Urinary bladder (tissue), 3 donors: ENCODE measurements at regions not wholly inside any gene's neighbourhood (a gene's known extent, or its start where the extent isn't known, plus 50 kb on each side); places are given as distances from the start of the nearest gene placed in this dataset.

ENCODE experiments used
- DNase-seq: peaks from one replicate; pipeline ENCODE4 v3.0.0-alpha.2; 2015; ENCODE audit errors: extremely low spot score
- H3K27ac ChIP-seq: one replicate; pipeline ENCODE4 v1.5.1; 2013; ENCODE audit warnings: low read depth, mild to moderate bottlenecking, moderate library complexity
- H3K36me3 ChIP-seq: one replicate; pipeline ENCODE4 v1.6.1; 2013; ENCODE audit warnings: mild to moderate bottlenecking, moderate library complexity; ENCODE audit not compliant: insufficient read depth
- H3K4me1 ChIP-seq: one replicate; pipeline ENCODE4 v1.6.1; 2013; ENCODE audit warnings: mild to moderate bottlenecking, moderate library complexity; ENCODE audit not compliant: insufficient read depth
- H3K4me3 ChIP-seq: one replicate; pipeline ENCODE4 v1.5.1; 2013; ENCODE audit warnings: low read depth, low read length
- WGBS: extraction: QIAGEN DNeasy Blood & Tissue Kit; methylation state at CpG from one replicate; pipeline ENCODE4 v1.1.7; 2013; 5-methylcytosine and 5-hydroxymethylcytosine counted together
- donor health status: healthy with polysubstance abuse.
- donor health status: healthy.

DNA sequence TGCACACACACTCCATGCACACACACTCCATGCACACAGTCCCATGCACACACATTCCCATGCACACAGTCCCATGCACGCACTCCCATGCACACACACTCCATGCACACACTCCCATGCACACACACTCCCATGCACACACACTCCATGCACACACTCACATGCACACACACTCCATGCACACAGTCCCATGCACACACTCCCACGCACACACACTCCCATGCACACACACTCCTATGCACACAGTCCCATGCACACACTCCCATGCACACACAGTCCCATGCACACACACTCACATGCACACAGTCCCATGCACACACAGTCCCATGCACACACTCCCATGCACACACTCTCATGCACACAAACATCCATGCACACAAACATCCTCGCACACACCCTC, 168.4 kb downstream of the TTLL2 start:
- Histone ChIP-seq H3K4me3 (no peak overlapping the region), H3K36me3 (no peaks in the 10 kb centered on the region), H3K4me1 (no peaks in the 10 kb centered on the region), H3K27ac (no peak overlapping the region)
- 96% methylated on average over 3 of the region's 3 CpGs for WGBS
- no peak for DNase-seq

DNA sequence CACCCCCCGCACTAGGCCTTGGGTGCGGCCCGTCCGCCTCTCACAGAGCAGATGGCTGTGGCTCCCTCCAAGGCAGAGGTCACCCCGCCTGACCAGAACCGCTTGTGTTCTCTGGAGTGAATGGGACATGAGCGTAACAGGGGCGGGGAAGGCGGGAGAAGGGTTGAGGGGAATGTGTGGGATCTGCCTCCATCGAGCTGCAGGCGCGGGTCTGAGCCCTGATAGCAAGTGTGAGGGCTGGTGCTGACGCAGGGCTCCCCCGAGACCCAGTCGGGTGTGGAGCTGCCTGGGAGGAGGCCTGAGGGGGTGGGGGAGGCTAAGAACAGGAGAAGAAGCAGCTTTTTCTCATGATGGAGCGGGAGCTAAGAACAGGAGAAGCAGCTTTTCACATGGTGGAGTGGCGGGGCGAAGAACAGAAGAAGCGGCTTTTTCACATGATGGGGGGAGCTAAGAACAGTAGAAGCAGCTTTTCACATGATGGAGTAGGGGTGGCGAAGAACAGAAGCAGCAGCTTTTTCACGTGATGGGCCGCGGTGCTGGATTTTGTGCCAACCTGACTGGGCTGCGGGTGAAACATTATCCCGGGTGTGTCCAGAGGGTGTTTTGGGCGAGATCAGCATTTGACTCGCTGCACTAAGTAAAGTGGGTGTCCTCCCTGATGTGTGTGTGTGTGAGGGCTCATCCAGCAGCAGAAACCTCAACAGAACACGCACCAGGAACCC, 169.3 kb downstream of the TTLL2 start:
- H3K36me3 ChIP-seq: no peaks in the 10 kb centered on the region
- no peak for DNase-seq
- no peak overlapping the region for H3K27ac ChIP-seq
- no peak overlapping the region for H3K4me3 ChIP-seq
- H3K4me1 ChIP-seq: no peaks in the 10 kb centered on the region
- WGBS: 77% methylated on average over 28 of the region's 28 CpGs

DNA sequence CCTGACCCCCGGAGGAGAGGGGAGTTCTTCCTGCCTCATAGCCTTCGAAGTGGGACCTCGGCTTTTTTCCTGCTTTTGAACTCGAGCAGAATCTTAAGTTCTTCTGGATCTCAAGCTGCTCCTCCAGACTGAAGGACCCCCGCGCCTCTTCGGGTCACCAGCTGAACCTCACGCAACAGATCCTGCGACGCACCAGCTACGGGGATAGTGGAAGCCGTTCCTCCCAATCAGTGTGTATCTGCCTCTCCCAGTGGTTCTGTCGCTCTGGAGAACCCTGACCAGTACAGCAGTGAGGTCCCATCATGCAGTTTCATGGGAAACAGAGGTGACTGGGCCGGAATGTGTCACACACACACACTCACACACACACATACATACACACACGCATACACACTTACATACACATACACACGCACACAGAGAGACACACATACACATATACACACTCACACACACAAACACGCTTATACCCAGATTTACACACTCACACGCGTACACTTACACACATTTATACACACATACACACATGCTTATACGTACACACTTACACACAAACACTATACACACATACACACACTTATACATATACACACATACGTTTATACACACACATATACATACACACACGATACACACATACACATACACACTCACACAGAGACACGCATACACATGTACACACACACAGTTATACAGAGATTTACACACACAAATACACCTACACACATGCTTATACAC, 170.0 kb downstream of the TTLL2 start:
- H3K4me3 ChIP-seq: no peak overlapping the region
- no peak for DNase-seq
- WGBS: 96% methylated on average over 23 of the region's 23 CpGs
- H3K4me1 ChIP-seq: no peaks in the 10 kb centered on the region
- H3K36me3 ChIP-seq: no peaks in the 10 kb centered on the region
- no peak overlapping the region for H3K27ac ChIP-seq

DNA sequence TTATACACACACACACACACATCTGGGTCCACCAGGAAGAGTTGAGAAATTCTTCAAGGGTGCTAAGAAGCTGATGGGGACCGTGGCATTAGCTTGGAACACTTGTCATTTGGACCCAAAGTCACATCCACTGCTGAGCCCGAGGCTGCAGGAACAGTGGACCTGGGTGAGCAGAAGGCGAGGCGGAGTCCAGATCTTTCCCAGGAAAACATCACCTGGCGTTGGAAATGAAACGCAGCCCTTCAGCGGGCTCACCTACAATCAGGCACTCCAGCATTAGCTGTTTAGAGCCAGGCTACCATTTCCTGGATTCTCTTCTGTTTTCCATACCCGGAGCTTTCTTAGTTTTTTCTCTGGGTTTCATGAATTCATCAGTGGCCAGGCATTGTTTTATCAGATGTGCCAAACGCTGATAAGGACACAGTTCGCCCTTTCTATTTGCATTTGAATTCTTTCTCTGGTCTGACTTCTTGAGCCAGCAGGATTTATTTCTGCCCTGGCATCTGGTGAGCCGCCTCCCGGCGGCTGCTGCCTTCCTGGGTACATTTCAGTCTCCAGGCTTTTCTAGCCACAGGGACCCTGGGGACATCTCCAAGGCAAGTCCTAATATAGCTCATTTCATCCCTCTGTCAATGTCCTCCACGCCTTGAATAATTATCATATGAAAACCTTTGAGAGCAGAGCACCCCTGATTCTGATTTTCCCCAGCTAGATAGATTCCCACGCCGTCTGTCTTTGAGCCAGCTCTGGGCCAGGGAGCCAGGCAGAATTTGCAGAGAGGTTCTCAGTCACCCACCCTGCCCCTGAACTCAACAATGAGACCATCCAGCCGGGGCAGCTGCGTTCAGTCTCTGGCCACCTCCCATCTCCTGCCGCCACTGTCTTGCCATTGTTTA, 170.9 kb downstream of the TTLL2 start:
- DNase-seq: no peak
- Histone ChIP-seq H3K27ac (no peak overlapping the region), H3K4me3 (no peak overlapping the region), H3K4me1 (no peaks in the 10 kb centered on the region), H3K36me3 (no peaks in the 10 kb centered on the region)
- whole genome bisulfite sequencing: 62% methylated on average over 19 of the region's 19 CpGs

DNA sequence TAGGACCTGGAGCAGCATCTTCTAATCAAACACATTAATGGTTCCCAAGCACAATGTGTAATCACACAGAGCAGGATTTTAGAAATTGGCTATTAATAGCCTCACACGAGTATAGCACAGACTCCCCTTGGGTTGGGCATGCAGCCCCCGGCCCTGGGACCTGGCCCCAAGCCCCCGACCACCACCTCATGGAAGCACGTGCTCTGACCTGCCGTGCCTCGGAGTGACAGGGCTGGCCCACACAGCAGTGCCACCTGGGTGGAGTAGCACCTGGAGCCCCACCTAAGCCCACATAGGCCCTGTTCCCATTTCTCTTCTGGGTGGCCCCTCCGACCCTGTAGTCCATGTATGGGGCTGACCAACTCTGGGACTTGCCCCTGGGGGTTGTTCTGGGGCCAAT, 171.8 kb downstream of the TTLL2 start:
- DNase-seq: no peak
- H3K4me1 ChIP-seq: no peaks in the 10 kb centered on the region
- WGBS: 87% methylated on average over 7 of the region's 7 CpGs
- no peak overlapping the region for H3K4me3 ChIP-seq
- H3K27ac ChIP-seq: no peak overlapping the region
- no peaks in the 10 kb centered on the region for H3K36me3 ChIP-seq

DNA sequence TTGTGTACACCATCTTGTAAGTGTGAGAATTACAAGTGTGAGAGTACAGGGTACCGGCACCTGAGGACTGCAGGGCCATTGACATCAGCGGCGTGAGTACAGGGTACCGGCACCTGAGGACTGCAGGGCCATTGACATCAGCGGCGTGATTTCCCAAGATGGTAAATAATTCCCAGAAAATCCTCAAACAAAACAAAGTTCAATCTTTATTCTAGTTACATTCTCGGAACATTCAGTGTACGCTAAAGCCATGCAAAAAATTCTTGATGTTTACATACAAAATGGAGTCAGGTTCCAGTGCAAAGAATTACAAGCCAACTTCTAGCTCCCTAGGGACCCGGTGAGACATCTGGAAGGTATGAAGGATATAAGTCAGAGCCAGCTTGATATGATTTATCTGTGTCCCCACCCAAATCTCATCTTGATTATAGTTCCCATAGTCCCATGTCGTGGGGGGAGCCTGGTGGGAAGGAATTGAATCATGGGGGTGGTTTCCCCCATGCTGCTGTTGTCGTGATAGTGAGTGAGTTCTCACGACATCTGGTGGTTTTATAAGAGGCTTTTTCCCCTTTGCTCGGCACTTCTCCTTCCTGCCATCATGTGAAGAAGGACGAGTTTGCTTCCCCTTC, 172.7 kb downstream of the TTLL2 start:
- Histone ChIP-seq H3K36me3 (no peaks in the 10 kb centered on the region), H3K4me1 (no peaks in the 10 kb centered on the region), H3K4me3 (no peak overlapping the region), H3K27ac (no peak overlapping the region)
- 75% methylated on average over 14 of the region's 14 CpGs for WGBS
- no peak for DNase-seq

DNA sequence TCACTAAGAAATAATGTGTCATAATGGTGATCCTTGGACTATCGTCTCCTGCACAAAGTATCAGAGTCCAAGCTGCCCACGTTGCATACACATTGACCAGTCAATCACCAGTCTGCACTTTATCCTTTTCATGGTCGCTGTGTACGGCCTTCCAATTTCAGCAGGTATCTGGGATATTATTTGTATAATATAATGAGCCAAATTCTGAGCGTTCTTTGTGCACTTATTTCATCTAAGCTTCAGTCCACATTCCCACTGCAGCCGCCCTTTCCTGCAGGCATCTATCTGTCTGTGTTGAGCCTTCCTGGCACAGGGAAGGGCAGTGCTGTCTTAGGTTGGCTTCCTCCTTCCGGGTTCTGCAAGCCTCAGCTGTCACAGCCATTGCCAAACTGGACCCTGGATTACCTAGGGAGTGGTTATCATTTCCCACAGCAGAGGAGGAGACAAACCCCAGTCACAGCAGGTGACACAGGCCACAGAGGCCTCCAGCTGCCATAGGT, 174.3 kb downstream of the TTLL2 start:
- no peaks in the 10 kb centered on the region for H3K36me3 ChIP-seq
- H3K27ac ChIP-seq: no peak overlapping the region
- no peak overlapping the region for H3K4me3 ChIP-seq
- no peaks in the 10 kb centered on the region for H3K4me1 ChIP-seq
- no peak for DNase-seq
- WGBS: 88% methylated on average over 7 of the region's 7 CpGs

DNA sequence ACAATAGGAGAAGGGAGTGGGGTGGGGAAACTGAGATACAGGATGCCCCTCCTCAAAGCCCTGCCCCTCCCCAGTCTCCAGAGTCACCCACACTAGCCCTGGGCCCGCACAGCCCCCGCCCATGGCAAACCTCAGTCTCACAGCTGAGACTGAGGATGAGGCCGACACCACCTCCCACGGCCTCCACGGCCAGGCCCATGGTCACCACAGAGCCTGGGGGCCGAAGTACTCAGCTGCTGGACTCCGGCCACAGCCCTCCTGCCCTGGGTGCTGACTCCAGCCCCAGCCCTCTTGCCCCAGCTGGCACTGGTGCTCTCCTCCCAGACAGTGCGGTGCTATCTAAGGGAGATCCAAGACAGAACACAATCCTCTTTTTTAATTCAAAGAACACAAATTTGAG, 176.1 kb downstream of the TTLL2 start:
- no peak for DNase-seq
- H3K4me3 ChIP-seq: no peak overlapping the region
- H3K4me1 ChIP-seq: no peaks in the 10 kb centered on the region
- H3K27ac ChIP-seq: no peak overlapping the region
- 91% methylated on average over 8 of the region's 8 CpGs for WGBS
- no peaks in the 10 kb centered on the region for H3K36me3 ChIP-seq

DNA sequence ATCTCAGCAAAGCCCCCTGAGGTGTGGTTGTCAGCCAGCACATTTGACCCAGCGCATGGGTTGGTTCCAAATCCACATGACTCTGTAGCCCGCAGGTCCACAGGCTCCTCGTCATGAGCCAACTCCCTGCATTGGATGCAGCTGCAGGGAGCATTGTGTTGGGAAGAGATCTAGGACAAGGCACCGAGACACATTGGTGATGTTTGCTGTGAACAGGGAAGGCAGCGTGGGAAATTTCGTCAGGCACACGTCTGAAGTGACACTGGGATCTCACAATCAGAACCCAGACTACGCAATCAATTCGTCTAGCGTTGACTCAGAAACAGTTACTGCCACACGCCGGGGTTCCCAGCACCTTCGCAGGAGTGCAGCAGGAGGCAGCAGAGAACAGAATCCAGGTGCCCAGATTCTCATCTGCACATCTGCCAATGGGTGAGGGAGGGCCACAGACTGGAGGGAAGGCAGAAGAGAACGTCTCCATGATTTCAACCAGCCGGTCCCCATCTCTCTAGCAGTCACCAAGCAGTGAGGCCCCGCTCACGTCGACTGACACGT, 177.0 kb downstream of the TTLL2 start:
- no peak overlapping the region for H3K27ac ChIP-seq
- DNase-seq: no peak
- no peak overlapping the region for H3K4me3 ChIP-seq
- H3K4me1 ChIP-seq: no peaks in the 10 kb centered on the region
- H3K36me3 ChIP-seq: no peaks in the 10 kb centered on the region
- WGBS: 63% methylated on average over 19 of the region's 19 CpGs

DNA sequence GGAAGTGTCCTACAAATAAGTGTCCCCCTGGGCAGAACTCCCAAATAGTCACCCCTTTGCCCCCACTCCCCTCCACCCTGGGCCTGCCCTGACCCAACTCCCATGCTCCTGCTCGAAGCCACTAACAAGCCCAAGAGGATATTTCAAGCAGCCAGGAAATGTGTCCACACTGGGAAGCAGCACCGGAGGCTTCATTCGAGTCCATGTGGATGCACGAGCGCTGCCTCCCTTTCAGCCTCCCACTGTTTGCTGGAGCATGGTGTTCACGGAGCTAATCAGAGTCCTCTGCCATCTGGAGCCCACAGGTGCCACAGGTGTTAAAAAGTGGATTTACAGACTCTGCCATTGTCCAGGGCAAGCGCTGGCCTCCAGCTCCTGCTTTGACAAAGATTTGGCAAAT, 177.6 kb downstream of the TTLL2 start:
- no peaks in the 10 kb centered on the region for H3K4me1 ChIP-seq
- no peak overlapping the region for H3K4me3 ChIP-seq
- WGBS: 88% methylated on average over 7 of the region's 7 CpGs
- DNase-seq: no peak
- H3K36me3 ChIP-seq: no peaks in the 10 kb centered on the region
- H3K27ac ChIP-seq: no peak overlapping the region

DNA sequence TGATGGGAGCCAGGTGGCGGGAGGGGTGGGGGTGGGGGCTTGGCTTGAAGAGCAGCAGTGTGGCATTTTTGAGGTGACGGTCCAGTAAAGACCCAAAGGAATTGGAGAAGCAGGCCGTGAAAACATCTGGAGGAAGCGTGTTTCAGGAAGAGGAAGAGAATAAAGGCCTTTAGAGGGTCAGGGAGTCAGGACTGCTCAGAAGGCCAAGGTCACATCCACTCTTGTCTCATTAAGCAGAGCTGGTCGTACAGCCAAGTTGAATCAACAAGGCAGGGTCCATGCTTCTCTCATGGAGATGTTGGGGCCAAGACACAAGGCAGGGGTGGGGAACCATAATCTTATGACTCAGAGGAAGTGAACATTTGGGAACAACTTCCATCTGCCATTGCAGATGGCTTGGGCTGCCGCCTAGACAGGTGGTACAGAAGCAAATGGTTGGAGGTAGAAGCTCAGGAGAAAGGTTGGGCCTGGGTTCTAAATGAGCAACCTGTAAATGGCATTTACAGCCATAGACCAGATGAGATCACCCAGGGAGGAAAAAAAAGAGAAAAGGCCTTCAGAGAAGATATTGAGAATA, 179.6 kb downstream of the TTLL2 start:
- no peak overlapping the region for H3K4me3 ChIP-seq
- no peak for DNase-seq
- H3K27ac ChIP-seq: no peak overlapping the region
- H3K36me3 ChIP-seq: no peaks in the 10 kb centered on the region
- H3K4me1 ChIP-seq: no peaks in the 10 kb centered on the region
- 72% methylated on average over 6 of the region's 6 CpGs for whole genome bisulfite sequencing

DNA sequence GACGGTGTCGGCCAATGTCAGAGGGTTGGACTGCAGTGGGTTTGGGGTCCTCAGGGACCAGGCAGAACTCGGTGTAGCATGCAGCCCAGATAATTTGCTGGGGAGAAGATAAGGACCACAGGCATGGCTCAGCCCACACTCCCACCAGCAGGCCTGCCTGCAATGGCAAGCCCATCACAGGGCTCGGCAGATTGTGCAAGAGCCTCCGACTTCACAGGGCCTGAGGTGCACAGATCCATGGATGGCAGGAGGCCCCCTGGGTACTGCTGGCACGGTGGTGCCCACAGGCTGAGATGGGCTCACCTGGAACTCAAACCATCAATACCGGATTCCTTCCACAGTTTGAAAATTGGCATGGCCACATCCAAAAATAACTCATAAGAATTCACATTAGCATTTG, 180.3 kb downstream of the TTLL2 start:
- 78% methylated on average over 7 of the region's 7 CpGs for WGBS
- Histone ChIP-seq H3K27ac (no peak overlapping the region), H3K4me1 (no peaks in the 10 kb centered on the region), H3K36me3 (no peaks in the 10 kb centered on the region), H3K4me3 (no peak overlapping the region)
- no peak for DNase-seq

DNA sequence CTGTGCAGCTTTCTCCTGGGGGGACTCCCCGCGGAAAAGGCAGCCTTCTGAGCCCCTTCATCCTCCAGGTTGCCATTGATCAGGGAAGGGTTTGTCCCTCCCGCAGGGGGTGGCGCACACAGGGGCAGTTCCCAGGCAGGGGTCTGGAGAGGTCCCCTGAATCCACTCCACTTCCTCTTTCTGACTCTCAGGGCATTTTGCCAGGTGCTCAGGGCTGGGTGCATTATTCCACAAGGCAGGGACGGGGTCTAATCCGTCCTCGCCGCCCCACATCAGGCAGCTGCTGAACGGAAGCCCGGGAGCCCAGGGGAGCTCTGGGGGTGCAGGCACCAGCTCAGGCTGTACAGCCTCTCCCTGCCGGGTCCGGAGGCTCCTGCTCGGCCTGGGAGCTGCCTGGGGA, 180.9 kb downstream of the TTLL2 start:
- Histone ChIP-seq H3K4me3 (no peak overlapping the region), H3K27ac (no peak overlapping the region), H3K36me3 (no peaks in the 10 kb centered on the region), H3K4me1 (no peaks in the 10 kb centered on the region)
- WGBS: 80% methylated on average over 13 of the region's 13 CpGs
- DNase-seq: no peak
